GM19324 (cell line): ENCODE measurements at regions not wholly inside any gene's neighbourhood (a gene's known extent, or its start where the extent isn't known, plus 50 kb on each side); places are given as distances from the start of the nearest gene placed in this dataset.

Experiments
- ATAC-seq: cut with Tn5 transposase; IDR thresholded peaks from one replicate; pipeline ENCODE4 v1.9.1; 2021; ENCODE audit warnings: mild to moderate bottlenecking, moderate library complexity; ENCODE audit not compliant: unreplicated experiment, low FRiP score

- no peak for ATAC-seq
These were observed 102.2 kb downstream of the ARF6 start for GRCh38 chr14:49994951-49995561.

DNA sequence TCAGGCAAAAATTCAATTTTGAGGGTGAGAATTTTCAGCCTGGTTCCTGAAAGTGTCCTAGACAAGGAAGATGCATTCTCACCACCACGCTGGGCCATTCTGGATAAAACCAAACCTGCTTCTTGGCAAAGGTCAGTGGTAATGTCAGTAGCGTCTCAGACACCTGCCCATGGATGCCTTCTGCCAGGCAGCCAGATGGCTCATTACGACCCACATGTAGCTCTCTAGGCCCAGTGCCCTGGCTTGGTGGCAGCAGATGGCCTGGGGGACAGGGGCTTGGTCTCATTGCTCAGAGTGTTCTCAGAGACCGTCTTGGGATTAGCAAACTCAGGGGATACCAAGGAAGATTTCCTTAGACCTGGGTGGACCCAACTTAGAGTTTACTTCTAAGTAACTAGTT is 105.1 kb downstream of the ARF6 start:
- no peak for ATAC-seq

- peak; percentile 30 for ATAC-seq
These were observed 106.4 kb downstream of the ARF6 start for GRCh38 chr14:49999146-49999761.

DNA sequence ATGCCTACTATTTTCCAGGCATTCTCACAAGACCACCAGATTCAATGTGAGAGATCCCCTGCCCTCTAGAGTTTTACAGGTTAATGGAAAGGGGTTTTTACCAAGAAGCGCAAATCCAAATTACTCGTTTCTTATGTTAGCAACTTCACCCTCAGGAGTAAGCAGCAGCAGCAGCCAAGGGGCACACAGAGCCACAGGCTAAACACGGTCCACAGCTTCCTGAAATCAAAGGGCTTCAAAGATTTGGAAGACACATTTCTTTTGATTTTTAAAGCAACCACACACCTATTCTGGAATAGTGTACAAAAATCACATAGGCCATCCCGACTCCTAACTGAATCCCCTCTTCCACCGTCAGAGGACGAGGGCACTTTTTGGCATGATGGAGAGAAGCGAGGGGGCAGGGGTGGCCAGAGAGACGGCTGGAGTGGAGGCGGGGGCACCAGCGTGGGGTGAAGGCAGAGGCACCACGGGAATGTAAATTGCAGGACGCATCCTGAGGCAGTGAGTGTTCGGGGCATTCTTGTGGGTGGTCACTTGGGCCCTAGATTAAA is 107.0 kb downstream of the ARF6 start:
- no peak for ATAC-seq

DNA sequence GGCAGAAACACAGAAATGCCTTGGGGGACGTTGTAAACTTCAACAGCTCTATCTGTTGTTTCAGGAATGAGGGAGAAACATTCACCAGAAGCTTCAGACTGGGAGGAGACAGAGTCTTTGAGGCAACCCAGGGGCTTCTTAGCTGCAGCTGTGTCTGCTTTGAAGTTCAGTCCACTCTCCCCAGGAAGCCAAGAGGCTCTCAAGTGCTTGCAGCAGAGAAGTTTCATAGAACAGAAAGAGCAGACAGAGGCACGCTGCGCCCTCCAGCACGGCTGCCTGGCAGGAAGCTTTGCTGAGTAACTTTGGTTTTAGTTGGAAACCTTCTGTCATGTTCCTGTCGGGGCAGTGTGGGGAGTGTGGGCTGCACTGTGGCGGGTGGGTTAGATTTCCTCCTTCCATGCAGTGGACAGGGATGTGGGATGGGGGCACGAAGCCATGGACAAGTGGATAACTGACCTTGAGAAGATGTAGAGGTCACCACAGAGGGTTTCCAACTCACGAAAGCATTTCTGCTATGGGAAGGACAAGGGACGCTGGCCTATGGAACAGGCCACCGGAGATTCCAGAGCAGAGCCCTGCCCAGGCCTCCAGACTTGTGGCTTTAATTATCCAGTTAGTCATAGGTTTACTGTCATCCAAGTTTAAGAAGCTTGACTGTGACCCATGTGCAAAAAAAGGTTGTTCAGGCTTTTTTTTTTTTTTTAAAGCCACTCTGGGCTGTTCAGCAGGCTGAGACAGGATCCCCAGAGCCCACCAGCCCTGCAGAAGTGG is 107.7 kb downstream of the ARF6 start:
- no peak for ATAC-seq

GRCh38 chr14:50001151-50001998 is 108.5 kb downstream of the ARF6 start:
- ATAC-seq, result no peak

- no peak for ATAC-seq
These were observed 109.4 kb downstream of the ARF6 start for GRCh38 chr14:50001999-50002925.

GRCh38 chr14:50002926-50003212 is 110.0 kb downstream of the ARF6 start:
- ATAC-seq, result no peak

GRCh38 chr14:50003213-50004021 is 110.5 kb downstream of the ARF6 start:
- peak; percentile 62 for ATAC-seq

DNA sequence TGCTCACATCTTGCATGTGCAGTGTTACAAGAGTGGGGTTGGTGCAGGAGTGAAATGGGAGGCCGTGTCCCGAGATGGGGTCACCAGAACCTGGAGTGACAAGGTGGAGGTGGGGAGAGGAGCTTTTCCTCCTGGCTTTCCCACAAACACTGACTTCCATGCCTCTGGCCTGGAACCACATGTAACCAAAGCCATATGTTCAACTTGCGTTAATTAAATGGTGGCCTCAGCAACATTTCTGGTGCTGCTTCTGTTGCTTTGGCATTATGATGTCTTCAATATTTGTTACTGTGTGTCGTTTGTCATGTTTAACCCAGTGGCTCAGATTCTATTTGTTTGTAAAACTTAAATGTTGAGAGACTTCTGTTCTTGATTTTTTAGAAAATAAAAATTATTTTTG is 110.2 kb downstream of the VCPKMT start:
- ATAC-seq, result no peak

DNA sequence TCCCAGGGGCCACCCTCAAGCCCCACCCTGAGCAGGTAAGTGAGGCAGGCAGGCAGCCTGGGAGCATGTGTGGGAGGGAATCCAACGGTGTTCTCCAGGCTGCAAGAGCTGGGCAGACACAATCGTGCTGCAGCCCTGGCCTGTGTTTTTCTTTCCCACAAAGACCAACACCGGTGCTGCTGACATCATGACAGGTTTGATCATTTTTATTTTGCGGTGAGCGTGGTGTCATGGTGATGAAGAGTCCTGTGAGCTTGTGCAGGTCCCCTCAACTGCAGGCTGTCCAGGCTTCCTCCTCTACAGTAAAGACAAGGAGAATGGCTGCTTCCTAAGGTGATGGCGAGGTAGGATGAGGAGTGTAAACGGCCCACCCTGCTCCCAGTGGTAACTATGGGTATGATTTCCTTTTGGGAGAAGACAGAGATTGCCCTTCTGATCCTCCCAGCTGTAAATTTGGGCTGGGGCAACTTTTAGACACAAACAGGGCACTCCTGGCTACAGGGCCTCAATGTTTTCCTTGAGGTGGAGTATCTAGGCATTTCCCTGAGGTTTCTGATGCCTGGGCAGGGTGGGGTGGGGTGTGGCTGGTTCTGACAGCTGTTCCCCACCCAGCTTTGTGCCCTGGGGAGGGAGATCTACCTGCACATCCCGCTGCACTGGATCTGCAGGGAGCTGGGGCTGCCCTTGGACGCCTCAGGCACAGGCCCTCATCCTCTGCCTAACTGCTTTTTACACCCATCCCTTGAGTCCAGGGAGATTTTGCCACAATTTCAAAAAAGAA is 109.1 kb downstream of the VCPKMT start:
- no peak for ATAC-seq

GRCh38 chr14:50008562-50008961 is 107.8 kb downstream of the VCPKMT start:
- no peak for ATAC-seq

DNA sequence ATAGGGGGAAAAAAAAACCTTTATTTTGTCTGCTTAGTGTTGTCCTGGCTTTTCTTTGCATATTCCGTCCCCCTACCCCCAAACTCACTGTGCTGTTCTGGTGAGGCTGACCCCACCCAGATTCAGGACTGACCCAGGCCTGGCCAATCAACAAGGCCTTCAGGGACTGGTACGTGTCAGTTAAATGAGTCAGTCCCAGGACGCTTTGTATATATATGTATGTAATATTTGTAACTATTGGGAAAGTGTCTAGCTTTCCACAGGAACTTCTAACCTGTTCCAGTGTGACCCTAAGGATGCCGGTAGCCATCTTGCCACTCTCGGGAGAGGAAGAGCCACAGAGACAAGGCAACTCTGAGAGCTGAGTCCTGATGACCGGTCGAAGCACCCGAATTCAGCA is 107.4 kb downstream of the VCPKMT start:
- ATAC-seq, result no peak

DNA sequence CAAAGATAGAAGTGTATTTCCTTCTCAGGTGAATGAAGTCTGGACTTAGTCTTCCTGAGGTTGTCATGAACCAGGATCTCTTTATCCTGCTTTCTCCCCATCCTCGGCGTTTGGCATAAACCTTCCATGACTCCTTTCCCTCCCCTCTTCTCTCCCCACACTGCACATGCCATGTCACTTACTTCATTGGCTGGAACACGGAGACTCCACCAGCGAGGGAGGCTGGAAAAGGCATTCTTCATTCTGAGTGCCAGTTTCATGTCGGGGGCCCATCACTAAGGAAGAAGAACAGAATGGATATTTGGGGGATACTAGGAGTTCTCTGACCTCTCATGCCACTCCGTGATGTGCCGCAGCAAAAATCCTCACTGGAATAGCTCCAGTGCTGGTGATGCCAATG is 105.6 kb downstream of the VCPKMT start:
- ATAC-seq, result no peak

- ATAC-seq, result no peak
These were observed 105.1 kb downstream of the VCPKMT start for GRCh38 chr14:50011242-50011641.

DNA sequence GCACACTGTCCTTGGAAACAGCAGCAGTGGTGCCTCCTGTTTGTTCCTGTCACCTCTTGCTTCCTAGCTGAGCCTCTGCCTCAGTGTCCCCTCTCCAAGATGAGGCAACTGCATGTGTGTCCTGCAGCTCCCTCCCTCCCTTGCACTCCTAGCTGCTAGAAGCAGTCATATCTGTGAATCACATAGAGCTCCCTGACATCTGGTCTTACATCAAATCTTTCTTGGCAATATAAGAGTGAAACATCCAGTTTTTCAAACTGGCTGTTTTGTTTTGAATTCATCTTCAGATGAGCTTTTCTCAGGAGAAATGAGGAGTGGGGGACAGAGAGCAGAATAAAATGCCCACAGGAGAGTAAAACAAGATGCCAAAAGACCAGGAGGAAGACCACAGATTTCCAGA is 103.7 kb downstream of the VCPKMT start:
- ATAC-seq, result no peak

GRCh38 chr14:50013198-50013918 is 103.0 kb downstream of the VCPKMT start:
- no peak for ATAC-seq

GRCh38 chr14:50013934-50014333 is 102.4 kb downstream of the VCPKMT start:
- no peak for ATAC-seq
